Sigmoid colon (tissue), 4 donors: ENCODE measurements at regions not wholly inside any gene's neighbourhood (a gene's known extent, or its start where the extent isn't known, plus 50 kb on each side); places are given as distances from the start of the nearest gene placed in this dataset.

Experiments
- EP300 ChIP-seq, 4 donors: sonication (generic); formaldehyde crosslinking; IDR thresholded peaks; one replicate each; pipeline ENCODE4 v1.6.1; 2017; ENCODE audit warnings: antibody characterized with exemption in 4 of 4
- POLR2A ChIP-seq, 2 donors: fragments of 450-650 bp; IDR thresholded peaks; one replicate each; pipeline ENCODE4 v1.6.1; 2016; ENCODE audit warnings: antibody characterized with exemption in 2 of 2, mild to moderate bottlenecking in 2 of 2, moderate library complexity in 2 of 2
- POLR2AphosphoS5 ChIP-seq, 4 donors: sonication (generic); formaldehyde crosslinking; IDR thresholded peaks; one replicate each; pipeline ENCODE4 v1.6.1; 2017; ENCODE audit warnings: antibody characterized with exemption in 4 of 4
- TF ChIP-seq, protein P1 (sequence below), 4 experiments: fragments of 450-650 bp in 3 of 4; fragments of 200-600 bp in 1 of 4; IDR thresholded peaks; one replicate each; pipeline ENCODE4 v1.5.1; 2016 to 2019; ENCODE audit warnings: antibody characterized with exemption in 4 of 4, mild to moderate bottlenecking in 3 of 4, moderate library complexity in 2 of 4

DNA sequence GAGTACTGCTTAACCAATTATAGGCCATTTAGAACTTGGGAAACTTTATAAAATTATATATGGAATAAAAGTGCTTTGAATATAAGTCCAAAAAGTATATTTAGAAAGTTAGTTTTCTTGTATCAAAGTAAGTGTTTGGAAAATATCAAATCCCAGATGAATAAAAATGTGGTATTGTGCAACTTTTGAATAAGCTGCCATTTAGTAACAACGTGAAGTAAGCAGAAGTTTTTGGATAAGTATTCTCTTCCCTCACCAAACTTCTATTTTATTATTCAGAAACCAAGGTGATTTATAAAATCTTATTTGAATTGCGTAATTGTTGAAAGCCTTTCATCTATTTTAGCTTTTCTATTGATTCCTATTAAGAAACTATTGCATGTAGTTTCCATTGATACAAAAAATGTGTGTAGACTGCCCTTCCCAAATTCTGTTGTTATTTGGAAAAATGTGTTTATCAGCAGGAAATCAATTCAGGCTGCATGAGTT, 806.2 kb downstream of the NSUN3 start:
- no peak for TF ChIP-seq POLR2AphosphoS5 (IDR thresholded peaks at IDR 0.05)
- TF ChIP-seq, protein P1, sequence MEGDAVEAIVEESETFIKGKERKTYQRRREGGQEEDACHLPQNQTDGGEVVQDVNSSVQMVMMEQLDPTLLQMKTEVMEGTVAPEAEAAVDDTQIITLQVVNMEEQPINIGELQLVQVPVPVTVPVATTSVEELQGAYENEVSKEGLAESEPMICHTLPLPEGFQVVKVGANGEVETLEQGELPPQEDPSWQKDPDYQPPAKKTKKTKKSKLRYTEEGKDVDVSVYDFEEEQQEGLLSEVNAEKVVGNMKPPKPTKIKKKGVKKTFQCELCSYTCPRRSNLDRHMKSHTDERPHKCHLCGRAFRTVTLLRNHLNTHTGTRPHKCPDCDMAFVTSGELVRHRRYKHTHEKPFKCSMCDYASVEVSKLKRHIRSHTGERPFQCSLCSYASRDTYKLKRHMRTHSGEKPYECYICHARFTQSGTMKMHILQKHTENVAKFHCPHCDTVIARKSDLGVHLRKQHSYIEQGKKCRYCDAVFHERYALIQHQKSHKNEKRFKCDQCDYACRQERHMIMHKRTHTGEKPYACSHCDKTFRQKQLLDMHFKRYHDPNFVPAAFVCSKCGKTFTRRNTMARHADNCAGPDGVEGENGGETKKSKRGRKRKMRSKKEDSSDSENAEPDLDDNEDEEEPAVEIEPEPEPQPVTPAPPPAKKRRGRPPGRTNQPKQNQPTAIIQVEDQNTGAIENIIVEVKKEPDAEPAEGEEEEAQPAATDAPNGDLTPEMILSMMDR (IDR thresholded peaks at IDR 0.05): no peak
- no peak for TF ChIP-seq POLR2A (IDR thresholded peaks at IDR 0.05)
- no peak for TF ChIP-seq EP300 (IDR thresholded peaks at IDR 0.05)
